Right lobe of liver (tissue), 4 donors: ENCODE measurements at regions not wholly inside any gene's neighbourhood (a gene's known extent, or its start where the extent isn't known, plus 50 kb on each side); places are given as distances from the start of the nearest gene placed in this dataset.

Experiments
- POLR2A ChIP-seq: fragments of 450-650 bp; IDR thresholded peaks from one replicate; pipeline ENCODE4 v1.6.1; 2017; ENCODE audit warnings: antibody characterized with exemption, mild to moderate bottlenecking
- TF ChIP-seq, protein P1 (sequence below), 4 donors: fragments of 200-600 bp in 3 of 4; fragments of 450-650 bp in 1 of 4; IDR thresholded peaks; one replicate each; pipeline versions ENCODE4 v1.5.1 to v1.8.0; 2016 to 2022; ENCODE audit warnings: antibody characterized with exemption in 4 of 4, mild to moderate bottlenecking in 2 of 4
- donor health status: DM: no; HTN: no; CAD: no.
- donor health status: DM: no; HTN: no; CAD: no.
- donor health status: DM: no; HTN: yes; CAD: no.

DNA sequence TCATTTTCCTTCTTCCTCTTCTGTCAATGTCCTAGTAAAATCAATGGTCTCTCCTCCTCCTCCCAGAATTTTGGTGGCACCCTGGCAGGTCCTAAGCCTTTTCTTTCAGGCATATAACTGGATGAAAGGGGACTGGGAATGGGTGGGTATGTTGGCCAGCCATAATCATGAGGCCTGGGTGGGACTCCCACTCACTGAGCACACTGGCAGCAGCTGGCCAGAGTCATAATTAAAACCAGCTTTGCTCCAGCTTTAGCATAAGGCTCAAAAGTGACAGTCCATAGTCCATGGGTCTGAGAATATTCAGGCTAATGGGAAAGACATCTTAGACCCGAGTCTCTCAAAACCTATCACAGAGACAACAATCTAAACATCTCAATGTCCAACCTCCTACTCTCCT is 190.0 kb upstream of the BTBD3 start:
- TF ChIP-seq, protein P1, sequence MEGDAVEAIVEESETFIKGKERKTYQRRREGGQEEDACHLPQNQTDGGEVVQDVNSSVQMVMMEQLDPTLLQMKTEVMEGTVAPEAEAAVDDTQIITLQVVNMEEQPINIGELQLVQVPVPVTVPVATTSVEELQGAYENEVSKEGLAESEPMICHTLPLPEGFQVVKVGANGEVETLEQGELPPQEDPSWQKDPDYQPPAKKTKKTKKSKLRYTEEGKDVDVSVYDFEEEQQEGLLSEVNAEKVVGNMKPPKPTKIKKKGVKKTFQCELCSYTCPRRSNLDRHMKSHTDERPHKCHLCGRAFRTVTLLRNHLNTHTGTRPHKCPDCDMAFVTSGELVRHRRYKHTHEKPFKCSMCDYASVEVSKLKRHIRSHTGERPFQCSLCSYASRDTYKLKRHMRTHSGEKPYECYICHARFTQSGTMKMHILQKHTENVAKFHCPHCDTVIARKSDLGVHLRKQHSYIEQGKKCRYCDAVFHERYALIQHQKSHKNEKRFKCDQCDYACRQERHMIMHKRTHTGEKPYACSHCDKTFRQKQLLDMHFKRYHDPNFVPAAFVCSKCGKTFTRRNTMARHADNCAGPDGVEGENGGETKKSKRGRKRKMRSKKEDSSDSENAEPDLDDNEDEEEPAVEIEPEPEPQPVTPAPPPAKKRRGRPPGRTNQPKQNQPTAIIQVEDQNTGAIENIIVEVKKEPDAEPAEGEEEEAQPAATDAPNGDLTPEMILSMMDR (IDR thresholded peaks at IDR 0.05): no peak
- TF ChIP-seq POLR2A: no peak
